ENCODE measurements at regions not wholly inside any gene's neighbourhood (a gene's known extent, or its start where the extent isn't known, plus 50 kb on each side); places are given as distances from the start of the nearest gene placed in this dataset.
A peak's percentile ranks its signal among the peaks of the same experiment; 100 is the strongest.
"Not testable (repeated sequence)": the region's sequence is repeated elsewhere in the genome, so short reads cannot be mapped to it uniquely, and the experiment has no call there.

DNA sequence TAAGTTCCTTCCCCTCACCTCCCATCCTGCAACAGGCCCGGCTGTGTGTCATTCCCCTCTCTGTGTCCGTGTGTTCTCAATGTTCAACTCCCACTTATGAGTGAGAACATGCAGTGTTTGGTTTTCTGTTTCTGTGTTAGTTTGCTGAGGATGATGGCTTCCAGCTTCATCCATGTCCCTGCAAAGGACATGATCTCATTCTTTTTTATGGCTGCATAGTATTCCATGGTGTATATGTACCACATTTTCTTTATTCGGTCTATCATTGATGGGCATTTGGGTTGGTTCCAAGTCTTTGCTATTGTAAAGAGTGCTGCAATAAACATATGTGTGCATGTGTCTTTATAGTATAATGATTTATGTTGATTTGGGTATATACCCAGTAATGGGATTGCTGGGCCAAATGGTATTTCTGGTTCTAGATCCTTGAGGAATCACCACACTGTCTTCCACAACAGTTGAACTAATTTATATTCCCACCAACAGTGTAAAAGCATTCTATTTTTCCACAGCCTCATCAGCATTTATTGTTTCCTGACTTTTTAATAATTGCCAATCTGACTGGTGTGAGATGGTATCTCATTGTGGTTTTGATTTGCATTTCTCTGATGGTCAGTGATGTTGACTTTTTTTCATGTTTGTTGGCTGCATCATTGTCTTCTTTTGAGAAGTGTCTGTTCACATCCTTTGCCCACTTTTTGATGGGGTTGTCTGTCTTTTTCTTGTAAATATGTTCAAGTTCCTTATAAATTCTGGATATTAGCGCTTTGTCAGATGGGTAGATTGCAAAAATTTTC, 174.1 kb upstream of the PHACTR1 start:
- not testable (repeated sequence) for H3K36me3 ChIP-seq (ENCODE audit: insufficient read depth, low read length); H3K4me3 ChIP-seq (ENCODE audit: low read length); H3K9ac ChIP-seq (ENCODE audit: low read depth, low read length); H3K27me3 ChIP-seq (ENCODE audit: control insufficient read depth, insufficient read depth, low read length); H3K4me2 ChIP-seq (ENCODE audit: low read length); H3K9me3 ChIP-seq (replicated peaks; ENCODE audit: low read length)
- peaks cover 18% of the 10 kb centered on the region for H3K4me1 ChIP-seq (ENCODE audit: control insufficient read depth, insufficient read depth, low read length)

DNA sequence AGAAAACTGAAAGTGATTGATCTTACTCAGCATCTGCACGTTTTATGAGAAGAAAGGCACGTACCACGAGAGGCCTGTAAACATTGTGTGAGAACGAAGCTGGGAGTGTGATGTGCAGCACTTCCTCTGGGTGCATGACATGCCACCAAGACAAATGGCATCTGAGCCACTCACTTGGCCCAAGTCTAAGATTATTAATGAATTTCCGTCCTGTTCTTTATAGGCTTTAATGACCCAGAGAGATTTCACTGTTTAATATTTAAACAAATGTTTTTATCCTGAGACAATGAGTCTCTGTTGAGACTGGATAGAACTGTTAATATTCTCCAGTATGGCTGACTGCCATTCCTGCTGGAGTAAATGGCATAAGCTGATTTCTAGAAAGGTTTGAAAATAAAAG, 172.6 kb upstream of the PHACTR1 start:
- Histone ChIP-seq H3K9me3 (replicated peaks; ENCODE audit: low read length) (no peaks in the 10 kb centered on the region), H3K27me3 (ENCODE audit: control insufficient read depth, insufficient read depth, low read length) (no peaks in the 10 kb centered on the region), H3K36me3 (ENCODE audit: insufficient read depth, low read length) (no peaks in the 10 kb centered on the region), H3K4me2 (ENCODE audit: low read length) (no peak overlapping the region), H3K4me1 (ENCODE audit: control insufficient read depth, insufficient read depth, low read length) (peaks cover 22% of the 10 kb centered on the region), H3K4me3 (ENCODE audit: low read length) (no peak overlapping the region), H3K9ac (ENCODE audit: low read depth, low read length) (no peak overlapping the region)

DNA sequence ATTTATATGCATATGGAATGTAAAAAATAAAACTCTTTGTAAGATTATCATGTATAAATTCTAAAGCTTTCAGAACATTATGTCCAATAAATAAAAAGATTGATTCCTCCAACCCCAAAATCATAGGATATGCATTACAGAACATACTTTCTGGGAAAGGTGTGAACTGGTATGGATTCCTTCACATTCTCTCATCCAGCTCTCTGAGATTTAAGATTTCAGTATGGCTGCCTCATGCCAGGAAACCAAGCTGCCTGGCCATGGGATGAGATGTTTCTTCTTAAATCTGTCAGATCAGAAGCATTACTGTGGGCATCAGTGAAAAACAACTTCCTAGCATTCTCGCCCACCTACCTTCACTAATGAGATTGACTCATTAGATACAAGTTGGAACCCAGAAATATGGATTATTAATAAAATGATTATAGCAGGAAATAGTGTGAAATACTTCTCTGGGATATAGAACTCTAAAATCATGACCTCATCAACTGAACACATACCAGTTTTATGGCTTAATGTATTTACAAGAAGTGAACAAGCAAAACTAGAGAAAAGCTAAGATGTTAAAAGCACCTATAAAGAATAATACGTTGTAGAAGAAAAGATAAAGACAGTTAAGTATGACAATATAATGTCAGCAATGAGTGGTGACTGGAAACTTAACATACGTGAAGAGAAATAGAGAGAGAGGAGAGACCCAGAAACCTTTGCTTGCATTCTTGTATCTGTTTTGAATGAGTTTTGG, 171.6 kb upstream of the PHACTR1 start:
- H3K4me2 ChIP-seq (ENCODE audit: low read length) = no peak overlapping the region
- no peaks in the 10 kb centered on the region for H3K27me3 ChIP-seq (ENCODE audit: control insufficient read depth, insufficient read depth, low read length)
- H3K9ac ChIP-seq (ENCODE audit: low read depth, low read length) = no peak overlapping the region
- peaks cover 23% of the 10 kb centered on the region for H3K4me1 ChIP-seq (ENCODE audit: control insufficient read depth, insufficient read depth, low read length)
- H3K9me3 ChIP-seq (replicated peaks; ENCODE audit: low read length) = no peaks in the 10 kb centered on the region
- no peak overlapping the region for H3K4me3 ChIP-seq (ENCODE audit: low read length)
- H3K36me3 ChIP-seq (ENCODE audit: insufficient read depth, low read length) = no peaks in the 10 kb centered on the region

DNA sequence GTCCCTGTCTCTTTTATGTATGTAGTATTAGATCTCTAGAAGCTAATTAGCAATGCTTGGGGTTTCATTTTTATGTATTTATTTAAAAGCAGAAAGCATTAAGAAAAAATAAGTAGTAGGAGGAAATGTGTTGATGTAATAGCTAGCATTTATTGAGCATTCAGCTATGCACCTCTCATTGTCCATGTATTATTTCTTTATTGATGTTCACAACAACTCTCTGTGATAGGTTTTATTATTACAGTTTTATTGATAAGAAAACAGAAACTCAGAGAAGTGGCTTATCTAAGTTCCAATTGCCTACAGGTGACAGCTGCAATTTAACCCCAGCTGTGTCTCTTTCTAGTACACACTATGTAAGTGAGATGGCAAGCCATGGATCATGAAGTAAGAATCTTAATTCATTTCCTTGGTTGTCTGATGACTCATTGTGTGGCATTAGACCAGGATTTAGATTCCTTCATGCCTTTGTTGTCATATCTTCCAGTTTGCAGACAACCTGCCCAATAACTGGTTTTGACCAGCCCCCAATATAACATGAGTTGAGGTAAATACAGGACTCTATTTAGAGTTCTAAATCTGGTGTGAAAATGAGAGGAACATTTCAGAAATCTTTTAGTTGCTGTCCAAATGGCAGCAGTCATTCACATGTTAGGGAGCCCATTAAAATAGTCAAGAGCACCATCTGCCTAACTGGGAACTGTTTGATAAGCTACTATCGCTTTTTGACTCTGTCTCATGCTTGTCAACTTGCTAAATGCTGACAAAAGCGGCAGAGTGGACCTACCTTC, 170.8 kb upstream of the PHACTR1 start:
- H3K9ac ChIP-seq (ENCODE audit: low read depth, low read length) = no peak overlapping the region
- no peaks in the 10 kb centered on the region for H3K9me3 ChIP-seq (replicated peaks; ENCODE audit: low read length)
- H3K36me3 ChIP-seq (ENCODE audit: insufficient read depth, low read length) = no peaks in the 10 kb centered on the region
- H3K4me1 ChIP-seq (ENCODE audit: control insufficient read depth, insufficient read depth, low read length) = peaks cover 23% of the 10 kb centered on the region
- H3K4me2 ChIP-seq (ENCODE audit: low read length) = peak overlapping the region; percentile 3
- H3K4me3 ChIP-seq (ENCODE audit: low read length) = no peak overlapping the region
- H3K27me3 ChIP-seq (ENCODE audit: control insufficient read depth, insufficient read depth, low read length) = no peaks in the 10 kb centered on the region

DNA sequence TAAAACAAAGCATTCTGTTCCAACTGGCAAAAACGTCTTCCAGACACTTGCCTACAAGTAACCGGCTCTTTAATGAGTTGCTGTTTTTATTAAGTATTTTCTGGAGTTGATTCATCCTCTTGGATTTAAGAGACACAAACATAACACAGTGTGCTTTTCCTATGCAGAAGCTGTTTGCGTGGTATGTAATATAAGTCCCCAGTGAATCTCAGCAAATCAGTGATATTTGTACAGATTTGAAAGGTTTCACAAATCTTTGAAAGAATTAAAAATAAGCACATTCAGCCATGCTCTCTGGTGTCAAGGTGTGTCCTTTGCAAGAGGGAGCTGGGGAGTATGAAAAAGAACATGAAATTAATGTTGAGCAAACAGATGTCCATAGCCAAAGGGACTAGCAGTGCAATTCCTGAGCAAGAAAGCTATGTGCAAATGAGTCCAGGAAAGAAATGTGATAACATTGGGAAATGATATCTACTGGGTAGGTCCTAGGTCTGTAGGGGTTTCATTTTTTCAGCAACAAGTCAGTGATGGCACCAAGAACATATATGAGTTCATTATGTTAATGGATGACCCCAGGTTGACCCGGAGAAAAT, 170.1 kb upstream of the PHACTR1 start:
- Histone ChIP-seq H3K9me3 (replicated peaks; ENCODE audit: low read length) (no peaks in the 10 kb centered on the region), H3K4me3 (ENCODE audit: low read length) (no peak overlapping the region), H3K27me3 (ENCODE audit: control insufficient read depth, insufficient read depth, low read length) (no peaks in the 10 kb centered on the region), H3K9ac (ENCODE audit: low read depth, low read length) (no peak overlapping the region), H3K4me2 (ENCODE audit: low read length) (peak overlapping the region; percentile 3), H3K4me1 (ENCODE audit: control insufficient read depth, insufficient read depth, low read length) (peaks cover 23% of the 10 kb centered on the region), H3K36me3 (ENCODE audit: insufficient read depth, low read length) (no peaks in the 10 kb centered on the region)

DNA sequence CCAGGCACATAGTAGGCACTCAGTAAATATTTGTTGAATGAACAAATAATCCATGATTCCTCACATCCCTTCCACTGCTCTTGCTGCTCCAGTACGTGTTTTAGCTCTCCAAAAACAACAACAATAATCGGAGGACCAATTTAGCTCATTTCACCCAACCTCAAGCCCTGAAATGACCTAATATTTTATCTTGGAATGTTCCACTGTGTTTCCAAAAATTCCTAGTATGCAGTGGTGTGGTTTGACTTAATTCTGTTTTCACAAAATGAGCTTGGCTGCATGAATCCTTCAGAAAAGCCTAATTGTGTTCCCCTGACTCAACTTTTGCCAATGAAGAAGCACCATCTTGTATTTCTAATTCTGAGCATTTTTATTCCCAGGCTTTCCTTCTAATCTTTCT, 168.0 kb upstream of the PHACTR1 start:
- Histone ChIP-seq H3K9ac (ENCODE audit: low read depth, low read length) (no peak overlapping the region), H3K9me3 (replicated peaks; ENCODE audit: low read length) (no peaks in the 10 kb centered on the region), H3K36me3 (ENCODE audit: insufficient read depth, low read length) (no peaks in the 10 kb centered on the region), H3K4me1 (ENCODE audit: control insufficient read depth, insufficient read depth, low read length) (peaks cover 23% of the 10 kb centered on the region), H3K4me2 (ENCODE audit: low read length) (no peak overlapping the region), H3K4me3 (ENCODE audit: low read length) (no peak overlapping the region), H3K27me3 (ENCODE audit: control insufficient read depth, insufficient read depth, low read length) (no peaks in the 10 kb centered on the region)

DNA sequence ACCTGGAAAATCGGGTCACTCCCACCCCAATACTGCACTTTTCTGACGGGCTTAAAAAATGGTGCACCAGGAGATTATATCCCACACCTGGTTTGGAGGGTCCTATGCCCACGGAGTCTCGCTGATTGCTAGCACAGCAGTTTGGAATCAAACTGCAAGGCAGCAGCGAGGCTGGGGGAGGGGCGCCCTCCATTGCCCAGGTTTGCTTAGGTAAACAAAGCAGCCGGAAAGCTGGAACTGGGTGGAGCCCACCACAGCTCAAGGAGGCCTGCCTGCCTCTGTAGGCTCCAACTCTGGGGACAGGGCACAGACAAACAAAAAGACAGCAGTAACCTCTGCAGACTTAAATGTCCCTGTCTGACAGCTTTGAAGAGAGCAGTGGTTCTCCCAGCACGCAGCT, 167.1 kb upstream of the PHACTR1 start:
- not testable (repeated sequence) for H3K36me3 ChIP-seq (ENCODE audit: insufficient read depth, low read length); H3K9ac ChIP-seq (ENCODE audit: low read depth, low read length); H3K9me3 ChIP-seq (replicated peaks; ENCODE audit: low read length); H3K4me2 ChIP-seq (ENCODE audit: low read length); H3K27me3 ChIP-seq (ENCODE audit: control insufficient read depth, insufficient read depth, low read length); H3K4me3 ChIP-seq (ENCODE audit: low read length)
- H3K4me1 ChIP-seq (ENCODE audit: control insufficient read depth, insufficient read depth, low read length) = peaks cover 23% of the 10 kb centered on the region

DNA sequence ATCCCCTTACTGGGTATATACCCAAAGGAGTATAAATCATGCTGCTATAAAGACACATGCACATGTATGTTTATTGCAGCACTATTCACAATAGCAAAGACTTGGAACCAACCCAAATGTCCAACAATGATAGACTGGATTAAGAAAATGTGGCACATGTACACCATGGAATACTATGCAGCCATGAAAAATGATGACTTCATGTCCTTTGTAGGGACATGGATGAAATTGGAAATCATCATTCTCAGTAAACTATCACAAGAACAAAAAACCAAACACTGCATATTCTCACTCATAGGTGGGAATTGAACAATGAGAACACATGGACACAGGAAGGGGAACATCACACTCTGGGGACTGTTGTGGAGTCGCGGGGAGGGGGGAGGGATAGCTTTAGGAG, 161.7 kb upstream of the PHACTR1 start:
- not testable (repeated sequence) for H3K4me1 ChIP-seq (ENCODE audit: control insufficient read depth, insufficient read depth, low read length); H3K4me3 ChIP-seq (ENCODE audit: low read length)

DNA sequence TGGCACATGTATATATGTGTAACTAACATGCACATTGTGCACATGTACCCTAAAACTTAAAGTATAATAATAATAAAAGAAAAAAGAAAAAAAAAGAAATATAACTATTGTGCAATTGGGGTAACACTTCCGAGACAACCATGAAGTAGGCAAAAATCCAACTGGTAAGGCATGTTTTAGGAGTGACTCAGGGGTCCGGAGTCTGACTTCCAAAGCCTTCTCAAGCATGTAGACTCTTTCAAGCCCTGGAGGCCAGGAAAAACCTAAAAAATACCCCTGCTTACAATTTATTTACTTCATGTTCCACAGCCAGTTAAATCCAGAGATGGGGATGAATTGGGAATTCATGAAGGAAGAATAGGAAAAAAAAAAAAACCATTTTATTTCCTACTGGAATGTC, 161.3 kb upstream of the PHACTR1 start:
- Histone ChIP-seq H3K9ac (ENCODE audit: low read depth, low read length) (peak overlapping the region; percentile 4), H3K36me3 (ENCODE audit: insufficient read depth, low read length) (no peaks in the 10 kb centered on the region), H3K4me1 (ENCODE audit: control insufficient read depth, insufficient read depth, low read length) (peaks cover 8% of the 10 kb centered on the region), H3K4me2 (ENCODE audit: low read length) (no peak overlapping the region), H3K9me3 (replicated peaks; ENCODE audit: low read length) (no peaks in the 10 kb centered on the region), H3K27me3 (ENCODE audit: control insufficient read depth, insufficient read depth, low read length) (no peaks in the 10 kb centered on the region), H3K4me3 (ENCODE audit: low read length) (no peak overlapping the region)

More for the DNA sequence above, 161.7 kb upstream of the PHACTR1 start:
- H3K27me3 ChIP-seq (ENCODE audit: control insufficient read depth, insufficient read depth, low read length); H3K9ac ChIP-seq (ENCODE audit: low read depth, low read length); H3K36me3 ChIP-seq (ENCODE audit: insufficient read depth, low read length); H3K9me3 ChIP-seq (replicated peaks; ENCODE audit: low read length); H3K4me2 ChIP-seq (ENCODE audit: low read length): not testable (repeated sequence)

DNA sequence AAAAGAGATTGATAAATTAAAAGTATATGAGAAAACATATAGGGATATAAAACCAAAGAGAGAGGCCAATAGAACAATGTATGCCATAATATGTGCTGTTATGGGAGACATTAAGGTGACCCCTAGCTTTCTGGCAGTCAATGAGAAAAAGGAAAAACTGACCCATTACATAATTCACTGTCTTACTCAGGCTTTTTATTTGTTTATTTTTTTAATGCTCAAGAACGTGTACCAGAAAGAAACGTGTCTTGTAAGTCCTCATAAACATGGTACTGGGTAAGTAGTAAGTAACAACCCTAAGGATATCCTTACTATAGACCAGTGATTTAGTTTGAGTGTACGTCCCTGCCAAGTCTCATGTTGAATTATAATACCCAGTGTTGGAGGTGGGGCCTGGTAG, 160.8 kb upstream of the PHACTR1 start:
- no peak overlapping the region for H3K4me2 ChIP-seq (ENCODE audit: low read length)
- peak overlapping the region; percentile 4 for H3K9ac ChIP-seq (ENCODE audit: low read depth, low read length)
- H3K9me3 ChIP-seq (replicated peaks; ENCODE audit: low read length) = no peaks in the 10 kb centered on the region
- H3K4me3 ChIP-seq (ENCODE audit: low read length) = no peak overlapping the region
- H3K36me3 ChIP-seq (ENCODE audit: insufficient read depth, low read length) = no peaks in the 10 kb centered on the region
- no peaks in the 10 kb centered on the region for H3K27me3 ChIP-seq (ENCODE audit: control insufficient read depth, insufficient read depth, low read length)
- H3K4me1 ChIP-seq (ENCODE audit: control insufficient read depth, insufficient read depth, low read length) = peaks cover 8% of the 10 kb centered on the region

DNA sequence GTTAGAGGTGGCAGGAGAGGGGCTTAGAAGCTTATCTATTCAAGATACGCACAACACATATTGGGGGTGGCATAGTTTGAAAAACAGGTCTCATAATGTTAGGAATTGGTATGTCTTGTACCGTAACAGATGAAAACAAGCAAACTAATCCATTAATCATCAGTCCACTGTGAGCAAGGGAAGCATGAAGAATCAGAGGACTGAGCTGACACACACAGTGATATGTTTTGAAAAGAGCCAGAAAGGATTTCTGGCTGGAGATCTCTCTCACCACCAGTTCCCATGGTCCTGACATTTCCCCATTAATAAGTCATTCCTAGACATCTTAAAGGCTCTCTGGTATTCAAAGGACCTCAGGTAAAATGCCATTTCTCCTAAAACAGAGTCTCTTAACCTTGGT, 158.8 kb upstream of the PHACTR1 start:
- no peaks in the 10 kb centered on the region for H3K9me3 ChIP-seq (replicated peaks; ENCODE audit: low read length)
- H3K4me3 ChIP-seq (ENCODE audit: low read length) = no peak overlapping the region
- H3K4me2 ChIP-seq (ENCODE audit: low read length) = no peak overlapping the region
- H3K27me3 ChIP-seq (ENCODE audit: control insufficient read depth, insufficient read depth, low read length) = no peaks in the 10 kb centered on the region
- H3K4me1 ChIP-seq (ENCODE audit: control insufficient read depth, insufficient read depth, low read length) = peaks cover 8% of the 10 kb centered on the region
- H3K9ac ChIP-seq (ENCODE audit: low read depth, low read length) = no peak overlapping the region
- no peaks in the 10 kb centered on the region for H3K36me3 ChIP-seq (ENCODE audit: insufficient read depth, low read length)
